ENCODE measurements at regions not wholly inside any gene's neighbourhood (a gene's known extent, or its start where the extent isn't known, plus 50 kb on each side); places are given as distances from the start of the nearest gene placed in this dataset.
A peak's percentile ranks its signal among the peaks of the same experiment; 100 is the strongest.

- DNase-seq (ENCODE audit: low spot score): no peak
- in situ Hi-C loops (cut with MboI; ENCODE audit: low pct_unique_long_range_greater_than_20kb, low sequenced_read_pairs, unreplicated experiment): no loop called here
- TF ChIP-seq CTCF (IDR thresholded peaks at IDR 0.05; ENCODE audit: extremely low read depth, insufficient read depth, missing control alignments): no peak
Observed at GRCh38 chr10:123320091-123320490, 165.9 kb downstream of the BUB3 start.

GRCh38 chr10:123323884-123324283, 169.7 kb downstream of the BUB3 start:
- in situ Hi-C loops (cut with MboI; ENCODE audit: low pct_unique_long_range_greater_than_20kb, low sequenced_read_pairs, unreplicated experiment): no loop called here
- TF ChIP-seq CTCF (IDR thresholded peaks at IDR 0.05; ENCODE audit: extremely low read depth, insufficient read depth, missing control alignments): no peak
- DNase-seq (ENCODE audit: low spot score): no peak

- DNase-seq (ENCODE audit: low spot score): no peak
- in situ Hi-C loops (cut with MboI; ENCODE audit: low pct_unique_long_range_greater_than_20kb, low sequenced_read_pairs, unreplicated experiment): no loop called here
- TF ChIP-seq CTCF (IDR thresholded peaks at IDR 0.05; ENCODE audit: extremely low read depth, insufficient read depth, missing control alignments): no peak
Observed at GRCh38 chr10:123325663-123326190, 171.5 kb downstream of the BUB3 start.

- TF ChIP-seq CTCF (IDR thresholded peaks at IDR 0.05; ENCODE audit: extremely low read depth, insufficient read depth, missing control alignments): no peak
- in situ Hi-C loops (cut with MboI; ENCODE audit: low pct_unique_long_range_greater_than_20kb, low sequenced_read_pairs, unreplicated experiment): no loop called here
- no peak for DNase-seq (ENCODE audit: low spot score)
Observed at GRCh38 chr10:123326674-123327073, 172.5 kb downstream of the BUB3 start.

- TF ChIP-seq CTCF (IDR thresholded peaks at IDR 0.05; ENCODE audit: extremely low read depth, insufficient read depth, missing control alignments): no peak
- peak; percentile 54 for DNase-seq (ENCODE audit: low spot score)
- in situ Hi-C loops (cut with MboI; ENCODE audit: low pct_unique_long_range_greater_than_20kb, low sequenced_read_pairs, unreplicated experiment): no loop called here
Observed at GRCh38 chr10:123327450-123327849, 173.2 kb downstream of the BUB3 start.

GRCh38 chr10:123327896-123328295, 173.7 kb downstream of the BUB3 start:
- in situ Hi-C loops (cut with MboI; ENCODE audit: low pct_unique_long_range_greater_than_20kb, low sequenced_read_pairs, unreplicated experiment): no loop called here
- DNase-seq (ENCODE audit: low spot score): no peak
- TF ChIP-seq CTCF (IDR thresholded peaks at IDR 0.05; ENCODE audit: extremely low read depth, insufficient read depth, missing control alignments): no peak

- in situ Hi-C loops (cut with MboI; ENCODE audit: low pct_unique_long_range_greater_than_20kb, low sequenced_read_pairs, unreplicated experiment): no loop called here
- TF ChIP-seq CTCF (IDR thresholded peaks at IDR 0.05; ENCODE audit: extremely low read depth, insufficient read depth, missing control alignments): no peak
- DNase-seq (ENCODE audit: low spot score): no peak
Observed at GRCh38 chr10:123331438-123331837, 177.2 kb downstream of the BUB3 start.
